Dermis blood vessel endothelial cell (primary cell): ENCODE measurements at regions not wholly inside any gene's neighbourhood (a gene's known extent, or its start where the extent isn't known, plus 50 kb on each side); places are given as distances from the start of the nearest gene placed in this dataset.

Source experiments
- DNase-seq: peaks from one replicate; pipeline ENCODE4 v3.0.0; 2010

- no peak for DNase-seq
Observed at GRCh38 chr4:161222889-161223288, 940.9 kb downstream of the FSTL5 start.

GRCh38 chr4:161208564-161208963, 955.2 kb downstream of the FSTL5 start:
- no peak for DNase-seq

- DNase-seq, result no peak
Observed at GRCh38 chr4:161206528-161207080, 957.2 kb downstream of the FSTL5 start.

- no peak for DNase-seq
Observed at GRCh38 chr4:161203865-161204264, 959.9 kb downstream of the FSTL5 start.

GRCh38 chr4:161197912-161198311, 965.9 kb downstream of the FSTL5 start:
- no peak for DNase-seq

GRCh38 chr4:161197474-161197873, 966.3 kb downstream of the FSTL5 start:
- DNase-seq, result no peak

- no peak for DNase-seq
Observed at GRCh38 chr4:161189286-161190134, 974.3 kb downstream of the FSTL5 start.

- DNase-seq, result no peak
Observed at GRCh38 chr4:161188578-161188977, 975.2 kb downstream of the FSTL5 start.

GRCh38 chr4:161187569-161187968, 976.2 kb downstream of the FSTL5 start:
- no peak for DNase-seq

GRCh38 chr4:161186750-161187149, 977.0 kb downstream of the FSTL5 start:
- DNase-seq, result no peak

- DNase-seq, result no peak
Observed at GRCh38 chr4:161186012-161186411, 977.8 kb downstream of the FSTL5 start.

- no peak for DNase-seq
Observed at GRCh38 chr4:161183729-161184128, 980.1 kb downstream of the FSTL5 start.

- no peak for DNase-seq
Observed at GRCh38 chr4:161182913-161183312, 980.9 kb downstream of the FSTL5 start.

GRCh38 chr4:161178310-161178709, 985.5 kb downstream of the FSTL5 start:
- no peak for DNase-seq

GRCh38 chr4:161172396-161173026, 991.3 kb downstream of the FSTL5 start:
- DNase-seq, result no peak

GRCh38 chr4:161167539-161167938, 996.3 kb downstream of the FSTL5 start:
- DNase-seq, result no peak

GRCh38 chr4:161160718-161161117, 1003.1 kb downstream of the FSTL5 start:
- no peak for DNase-seq

GRCh38 chr4:161148051-161148450, 1015.7 kb downstream of the FSTL5 start:
- DNase-seq, result no peak

- DNase-seq, result no peak
Observed at GRCh38 chr4:161143375-161143774, 1020.4 kb downstream of the FSTL5 start.

- DNase-seq, result no peak
Observed at GRCh38 chr4:161134795-161135194, 1029.0 kb downstream of the FSTL5 start.

GRCh38 chr4:161133586-161134276, 1030.1 kb downstream of the FSTL5 start:
- no peak for DNase-seq

GRCh38 chr4:161132715-161133425, 1030.9 kb downstream of the FSTL5 start:
- no peak for DNase-seq

GRCh38 chr4:161121451-161121850, 1042.3 kb downstream of the FSTL5 start:
- no peak for DNase-seq
